RCC 7860 (cell line): ENCODE measurements at regions not wholly inside any gene's neighbourhood (a gene's known extent, or its start where the extent isn't known, plus 50 kb on each side); places are given as distances from the start of the nearest gene placed in this dataset.
"Not testable (repeated sequence)": the region's sequence is repeated elsewhere in the genome, so short reads cannot be mapped to it uniquely, and the experiment has no call there.

Experiments used
- DNase-seq: peaks from one replicate; pipeline ENCODE4 v3.0.0-alpha.2; 2015; ENCODE audit warnings: low spot score
- FAIRE-seq: peaks from 2 replicates; lab custom pipeline; 2012; peaks lifted over from hg19 to GRCh38; lab: Jason Lieb, UNC

DNA sequence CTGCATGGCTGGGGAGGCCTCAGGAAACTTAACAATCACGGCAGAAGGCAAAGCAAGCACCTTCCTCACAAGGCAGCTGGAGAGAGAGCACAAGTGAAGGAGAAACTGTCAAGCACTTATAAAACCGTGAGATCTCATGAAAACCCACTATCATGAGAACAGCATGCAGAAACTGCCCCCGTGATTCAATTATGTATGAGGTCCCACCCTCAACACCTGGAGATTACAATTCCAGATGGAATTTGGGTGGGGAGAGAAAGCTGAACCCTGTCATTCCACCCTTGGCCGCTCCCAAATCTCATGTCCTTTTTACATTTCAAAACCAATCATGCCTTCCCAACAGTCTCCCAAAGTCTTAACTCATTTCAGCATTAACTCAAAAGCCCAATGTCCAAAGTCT is 107.2 kb upstream of the ECI2 start:
- no peak for DNase-seq
- FAIRE-seq, result no peak

DNA sequence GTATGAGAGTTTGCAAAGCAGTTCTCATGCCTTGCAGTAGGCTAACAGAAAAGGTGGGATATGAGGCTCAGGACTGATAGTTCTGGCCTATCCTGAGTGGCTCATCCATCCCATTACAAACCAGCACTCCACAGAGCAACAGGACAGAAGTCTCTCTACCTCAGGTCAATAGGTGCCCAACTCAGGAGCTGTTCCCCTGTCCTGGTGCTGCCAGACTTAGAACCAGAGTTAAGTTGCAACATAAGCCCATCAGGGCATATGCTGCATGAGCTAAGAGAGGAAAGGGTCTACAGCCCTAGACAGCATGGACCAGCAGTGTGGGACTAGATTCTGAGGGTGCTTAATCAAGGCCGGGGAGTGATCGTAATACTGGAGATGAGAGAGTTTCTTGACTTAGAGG is 104.8 kb upstream of the ECI2 start:
- no peak for DNase-seq
- FAIRE-seq, result no peak

DNA sequence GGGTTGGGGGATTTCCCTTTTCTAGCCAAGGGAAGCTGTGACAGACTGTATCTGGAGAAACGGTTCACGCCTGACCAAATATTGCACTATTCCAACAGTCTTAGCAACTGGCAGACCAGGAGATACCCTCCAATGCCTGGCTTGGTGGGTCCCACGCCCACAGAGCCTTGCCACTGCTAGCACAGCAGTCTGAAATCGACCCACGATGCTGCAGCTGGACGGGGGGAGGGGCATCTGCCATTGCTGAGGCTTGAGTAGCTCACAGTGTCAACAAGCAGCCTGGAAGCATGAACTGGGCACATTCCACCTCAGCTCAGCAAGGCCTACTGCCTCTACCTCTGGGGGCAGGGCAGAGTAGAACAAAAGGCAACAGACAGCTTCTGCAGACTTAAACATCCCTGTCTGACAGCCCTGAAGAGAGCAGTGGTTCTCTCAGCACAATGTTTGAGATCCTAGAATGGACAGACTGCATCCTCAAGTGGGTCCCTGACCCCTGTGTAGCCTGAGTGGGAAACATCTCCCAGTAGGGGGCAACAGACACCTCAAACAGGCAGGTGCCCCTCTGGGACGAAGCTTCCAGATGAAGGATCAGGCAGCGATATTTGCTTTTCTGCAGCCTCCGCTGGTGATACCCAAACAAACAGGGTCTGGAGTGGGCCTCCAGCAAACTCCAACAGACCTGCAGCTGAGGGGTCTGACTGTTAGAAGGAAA is 89.9 kb upstream of the ECI2 start:
- DNase-seq (no peak), FAIRE-seq (no peak)

DNA sequence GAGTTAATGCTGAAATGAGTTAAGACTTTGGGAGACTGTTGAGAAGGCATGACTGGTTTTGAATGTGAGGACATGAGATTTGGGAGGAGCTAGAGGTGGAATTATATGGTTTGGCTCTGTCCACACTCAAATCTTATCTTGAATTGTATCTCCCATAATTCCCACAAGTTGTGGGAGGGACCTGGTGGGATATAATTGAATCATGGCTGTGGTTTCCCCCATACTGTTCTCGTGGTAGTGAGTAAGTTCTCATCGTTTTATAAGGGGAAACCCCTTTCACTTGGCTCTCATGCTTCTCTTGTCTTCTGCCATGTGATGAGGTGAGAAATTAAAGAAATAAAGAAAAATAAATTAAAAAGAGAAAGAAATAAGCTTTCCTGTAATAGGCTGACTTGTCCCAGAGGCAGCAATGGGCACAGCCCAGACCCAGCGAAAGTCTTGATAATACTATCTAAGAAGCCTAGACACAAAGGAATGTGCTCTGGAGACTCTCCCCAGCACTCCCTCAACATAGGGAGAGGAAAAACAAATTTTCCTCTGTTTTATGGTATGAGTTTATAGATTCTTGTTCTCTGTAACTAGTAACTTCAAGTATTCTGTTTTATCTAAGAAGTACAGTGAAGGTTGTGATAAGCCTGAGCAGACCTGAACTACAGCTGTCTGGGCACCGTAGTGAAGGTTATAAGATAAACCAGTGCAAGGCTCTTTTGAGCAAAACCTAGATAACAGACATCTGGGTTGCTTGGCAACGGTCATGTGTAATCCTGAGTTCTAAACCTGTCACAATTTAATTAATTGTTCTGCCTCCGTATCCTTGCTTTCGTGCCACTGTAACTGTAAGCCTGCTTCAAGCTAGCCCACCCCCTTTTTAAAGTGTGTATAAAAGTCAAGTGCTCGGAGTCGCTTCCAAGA is 88.9 kb upstream of the ECI2 start:
- peak; percentile 66 for FAIRE-seq
- DNase-seq, result peak; percentile 53

DNA sequence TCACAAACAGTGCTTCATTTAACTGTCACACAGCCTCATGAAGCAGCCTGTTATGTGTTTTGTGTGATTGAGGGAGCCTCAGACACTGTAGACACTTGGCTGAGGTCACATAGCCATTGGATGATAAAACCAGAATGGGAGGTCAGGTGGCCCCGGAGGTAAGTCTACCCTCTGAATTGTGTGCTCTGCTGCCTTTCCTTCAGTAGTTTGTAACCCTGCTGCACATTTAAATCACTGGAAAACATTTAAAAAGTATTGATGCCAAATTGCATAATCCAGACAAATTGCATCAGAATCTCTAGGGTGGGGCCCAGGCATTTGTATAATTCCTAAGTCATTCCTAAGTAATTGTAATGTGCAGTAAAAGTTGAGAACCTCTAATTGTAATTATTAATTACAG is 85.2 kb upstream of the ECI2 start:
- no peak for FAIRE-seq

DNA sequence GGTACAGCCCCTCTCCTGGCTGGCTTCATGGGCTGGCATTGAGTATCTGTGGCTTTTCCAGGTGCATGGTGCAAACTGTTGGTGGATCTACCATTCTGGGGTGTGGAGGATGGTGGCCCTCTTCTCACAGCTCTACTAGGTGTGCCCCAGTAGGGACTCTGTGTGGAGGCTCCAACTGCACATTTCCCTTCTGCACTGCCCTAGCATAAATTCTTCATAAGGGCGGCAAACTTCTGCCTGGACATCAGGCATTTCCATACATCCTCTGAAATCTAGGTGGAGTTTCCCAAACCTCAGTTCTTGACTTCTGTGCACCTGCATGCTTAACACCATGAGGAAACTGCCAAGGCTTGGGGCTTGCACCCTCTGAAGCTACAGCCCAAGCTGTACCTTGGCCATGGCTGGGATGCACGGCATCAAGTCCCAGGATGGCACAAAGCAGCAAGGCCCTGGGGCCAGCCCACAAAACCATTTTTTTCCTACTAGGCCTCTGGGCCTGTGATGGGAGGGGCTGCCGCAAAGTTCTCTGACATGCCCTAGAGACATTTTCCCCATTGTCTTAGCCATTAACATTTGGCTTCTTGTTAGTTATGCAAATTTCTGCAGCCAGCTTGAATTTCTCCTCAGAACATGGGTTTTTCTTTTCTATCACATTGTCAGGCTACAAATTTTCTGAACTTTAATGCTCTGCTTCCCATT is 83.4 kb upstream of the ECI2 start:
- not testable (repeated sequence) for DNase-seq, FAIRE-seq

More for the DNA sequence above, 85.2 kb upstream of the ECI2 start:
- DNase-seq, result no peak

DNA sequence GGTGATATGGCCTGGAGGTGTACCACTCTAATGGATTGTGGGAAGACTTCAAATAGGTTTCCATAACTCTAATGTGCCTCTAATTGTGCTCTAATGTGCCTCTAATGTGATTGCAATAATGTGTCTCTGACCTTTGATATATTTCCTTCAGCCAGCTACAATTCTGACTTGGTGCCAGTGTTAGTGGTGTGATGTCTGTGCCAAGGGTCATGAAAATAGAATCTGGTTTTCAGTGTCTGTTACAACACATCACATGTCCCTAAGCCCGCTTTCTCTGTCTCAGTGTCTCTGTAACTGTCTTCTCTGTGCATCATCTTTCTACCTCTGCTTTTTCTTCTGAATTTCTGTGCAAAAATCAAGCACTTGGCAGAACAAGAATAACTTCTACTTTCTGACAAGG is 77.2 kb upstream of the ECI2 start:
- FAIRE-seq, result no peak
- no peak for DNase-seq

DNA sequence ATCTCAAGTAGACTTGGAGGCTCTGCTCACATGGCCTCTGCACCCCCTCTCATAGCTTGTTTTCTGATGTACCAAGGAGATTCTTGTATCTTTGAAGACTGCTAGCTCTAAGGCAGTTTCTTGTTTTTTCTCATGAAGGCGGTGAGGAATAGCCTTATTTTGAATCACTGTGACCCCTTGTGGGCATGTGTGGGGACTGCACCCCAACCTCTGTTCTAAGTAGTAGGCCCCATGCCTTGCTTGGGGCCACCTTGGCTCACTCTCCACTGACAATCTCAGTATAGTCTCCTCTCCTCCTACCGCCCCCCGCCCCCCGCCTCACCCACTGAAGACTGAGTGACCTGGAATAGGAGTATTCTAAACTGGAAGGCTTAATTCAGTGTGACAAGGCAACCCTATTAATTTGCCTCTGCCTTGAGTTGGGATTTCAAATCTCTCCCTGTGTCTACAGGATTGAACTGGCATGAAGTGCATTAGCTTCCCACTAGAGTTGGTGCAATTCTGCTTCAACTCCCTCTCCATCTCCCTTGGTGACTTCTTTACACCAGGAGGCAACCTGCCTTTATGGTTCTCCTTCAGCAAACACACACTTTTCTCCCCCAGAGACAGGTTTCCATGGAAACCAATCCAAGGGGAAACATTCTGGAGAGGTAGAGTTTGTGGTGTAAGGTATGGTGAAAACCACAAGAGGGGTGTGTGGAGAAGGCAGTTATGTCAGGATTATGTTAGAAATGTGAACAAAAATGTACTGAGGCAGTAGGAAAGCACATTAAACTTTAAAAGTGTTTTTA is 75.4 kb upstream of the ECI2 start:
- DNase-seq, result no peak

DNA sequence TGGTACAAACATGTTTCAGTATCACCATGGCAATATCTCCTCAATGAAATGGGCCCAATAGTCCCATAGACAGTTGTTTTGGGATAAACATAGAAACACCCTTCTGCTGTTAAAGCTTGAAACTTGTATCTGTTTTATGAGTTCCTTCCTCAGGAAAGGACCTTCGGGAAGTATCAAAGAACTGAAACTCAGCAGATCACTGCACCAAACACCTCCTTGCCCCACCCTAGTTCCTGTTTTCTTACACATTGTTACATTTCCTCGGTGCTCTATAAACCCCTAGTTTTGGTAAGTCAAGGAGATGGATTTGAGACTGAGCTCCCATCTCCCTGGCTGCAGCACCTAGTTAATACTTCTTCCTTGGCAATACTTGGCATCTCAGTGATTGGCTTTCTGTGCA is 73.8 kb upstream of the ECI2 start:
- no peak for DNase-seq
- FAIRE-seq, result no peak

More for the DNA sequence above, 75.4 kb upstream of the ECI2 start:
- FAIRE-seq, result no peak

DNA sequence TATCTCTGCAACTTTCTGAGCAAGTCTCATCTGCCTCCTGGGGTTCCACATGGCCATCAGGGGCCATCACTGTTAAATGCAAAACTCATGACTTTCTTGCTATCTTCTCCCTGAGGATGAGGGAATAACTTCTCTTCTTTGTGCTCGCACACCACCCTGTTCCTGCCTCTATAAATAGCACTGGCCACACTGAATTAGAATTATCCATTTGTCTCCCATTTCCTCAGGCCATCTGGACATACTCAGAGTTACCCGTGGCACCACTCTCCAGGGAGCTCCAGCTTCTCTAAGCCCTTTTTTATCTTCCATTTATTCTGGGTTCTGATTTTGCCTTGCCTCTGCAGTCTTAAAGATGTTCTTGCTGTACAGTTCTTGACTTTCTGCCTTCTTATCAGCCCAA is 72.8 kb upstream of the ECI2 start:
- FAIRE-seq (no peak), DNase-seq (no peak)

DNA sequence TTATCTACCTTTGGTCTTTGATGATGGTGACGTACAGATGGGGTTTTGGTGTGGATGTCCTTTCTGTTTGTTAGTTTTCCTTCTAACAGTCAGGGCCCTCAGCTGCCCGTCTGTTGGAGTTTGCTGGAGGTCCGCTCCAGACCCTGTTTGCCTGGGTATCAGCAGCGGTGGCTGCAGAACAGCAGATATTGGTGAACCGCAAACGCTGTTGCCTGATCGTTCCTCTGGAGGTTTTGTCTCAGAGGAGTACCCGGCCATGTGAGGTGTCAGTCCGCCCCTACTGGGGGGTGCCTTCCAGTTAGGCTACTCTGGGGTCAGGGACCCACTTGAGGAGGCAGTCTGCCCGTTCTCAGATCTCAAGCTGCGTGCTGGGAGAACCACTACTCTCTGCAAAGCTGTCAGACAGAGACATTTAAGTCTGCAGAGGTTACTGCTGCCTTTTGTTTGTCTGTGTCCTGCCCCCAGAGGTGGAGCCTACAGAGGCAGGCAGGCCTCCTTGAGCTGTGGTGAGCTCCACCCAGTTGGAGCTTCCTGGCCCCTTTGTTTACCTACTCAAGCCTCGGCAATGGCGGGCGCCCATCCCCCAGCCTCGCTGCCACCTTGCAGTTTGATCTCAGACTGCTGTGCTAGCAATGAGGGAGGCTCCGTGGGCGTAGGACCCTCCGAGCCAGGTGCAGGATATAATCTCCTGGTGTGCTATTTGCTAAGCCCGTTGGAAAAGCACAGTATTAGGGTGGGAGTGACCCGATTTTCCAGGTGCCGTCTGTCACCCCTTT is 68.5 kb upstream of the ECI2 start:
- not testable (repeated sequence) for FAIRE-seq, DNase-seq

DNA sequence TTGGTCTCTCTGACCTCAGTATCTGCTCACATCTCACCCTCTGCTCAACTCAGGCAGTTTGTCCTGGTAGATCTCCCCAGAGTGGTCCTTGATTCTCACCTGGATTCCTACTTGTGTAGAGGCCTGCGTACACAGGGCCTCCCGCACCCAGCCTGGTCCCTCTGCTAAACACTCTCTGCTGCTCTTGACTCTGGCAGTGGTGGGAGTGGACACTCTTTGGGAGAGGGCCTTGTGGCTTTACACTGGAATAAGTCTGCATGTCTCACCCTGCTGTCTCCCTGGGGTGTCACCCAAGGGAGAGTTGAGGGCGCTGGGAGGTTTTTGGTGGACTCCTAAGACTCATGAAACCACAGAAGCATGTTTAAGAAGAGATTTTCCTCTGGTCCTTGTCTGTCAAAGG is 57.3 kb upstream of the ECI2 start:
- FAIRE-seq (no peak), DNase-seq (no peak)

DNA sequence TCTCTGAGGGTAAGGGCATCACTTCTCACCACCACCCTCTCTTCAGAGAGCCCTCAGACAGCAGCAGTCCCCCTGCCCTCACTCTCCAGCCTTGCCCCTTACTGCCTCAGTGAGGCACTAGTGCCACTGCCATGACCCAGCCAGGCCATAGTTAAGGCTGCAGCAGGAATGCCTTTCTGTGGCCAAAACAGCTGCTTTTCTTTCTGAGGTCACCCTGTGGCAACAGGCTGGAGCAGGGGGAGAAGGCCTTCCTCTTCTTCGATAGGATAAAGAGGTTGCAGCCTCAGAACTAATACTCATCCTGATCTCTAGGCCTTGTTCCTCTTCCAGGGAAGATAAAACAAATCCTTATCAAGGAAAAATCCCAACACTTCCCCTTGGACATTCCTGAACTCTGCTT is 56.8 kb upstream of the ECI2 start:
- DNase-seq (no peak), FAIRE-seq (no peak)

DNA sequence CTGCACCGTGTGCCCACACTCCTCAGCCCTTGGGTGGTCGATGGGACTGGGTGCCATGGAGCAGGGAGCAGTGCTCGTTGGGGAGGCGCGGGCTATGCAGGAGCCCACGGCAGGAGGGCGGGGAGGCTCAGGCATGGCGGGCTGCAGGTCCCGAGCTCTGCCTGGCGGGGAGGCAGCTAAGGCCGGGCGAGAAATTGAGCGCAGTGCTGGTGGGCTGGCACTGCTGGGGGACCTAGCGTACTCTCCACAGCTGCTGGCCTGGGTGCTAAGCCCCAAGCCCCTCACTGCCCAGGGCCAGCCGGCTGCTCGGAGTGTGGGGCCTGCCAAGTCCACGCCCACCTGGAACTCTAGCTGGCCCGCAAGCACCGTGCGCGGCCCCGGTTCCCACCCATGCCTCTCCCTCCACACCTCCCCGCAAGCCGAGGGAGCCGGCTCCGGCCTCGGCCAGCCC is 55.9 kb upstream of the ECI2 start:
- no peak for FAIRE-seq
- no peak for DNase-seq

DNA sequence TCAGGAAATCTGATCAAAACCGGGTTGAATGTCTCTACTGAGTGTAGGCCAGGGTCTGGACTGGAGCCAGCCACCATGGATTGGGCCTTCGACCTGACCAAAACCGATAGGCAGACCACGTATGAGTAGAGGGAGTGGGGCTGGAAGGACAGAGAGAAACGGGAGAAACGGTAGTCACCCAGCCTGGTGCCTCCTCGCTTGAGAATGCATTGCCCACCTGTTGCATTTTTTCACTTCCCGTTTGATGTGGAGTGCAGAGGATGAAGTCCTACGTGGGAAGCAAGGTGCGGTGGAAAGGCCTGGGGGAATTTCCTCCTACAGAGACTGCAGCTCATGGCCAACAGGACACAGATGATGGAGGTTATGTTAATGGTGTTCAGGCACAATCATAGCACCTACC is 53.9 kb upstream of the ECI2 start:
- FAIRE-seq, result no peak
- no peak for DNase-seq

DNA sequence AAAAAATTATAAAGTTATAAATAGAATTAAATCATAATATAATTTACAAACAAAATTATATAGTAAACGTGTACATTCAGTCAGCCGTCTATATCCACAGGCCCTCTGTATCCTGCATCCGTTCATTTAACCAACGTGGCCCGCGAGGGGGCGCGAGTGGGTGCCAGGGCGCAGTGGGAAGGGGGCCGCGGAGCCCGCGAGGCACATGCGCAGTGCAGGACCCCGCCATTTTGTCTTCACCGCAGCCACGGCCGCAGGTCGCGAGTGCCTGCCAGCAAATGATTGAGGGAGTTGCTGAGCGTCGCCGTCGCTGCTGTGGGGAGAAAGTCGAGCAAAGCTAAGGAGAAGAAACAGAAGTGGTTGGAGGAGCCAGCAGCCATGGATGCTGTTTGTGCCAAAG is 53.4 kb upstream of the ECI2 start:
- FAIRE-seq (no peak), DNase-seq (no peak)

DNA sequence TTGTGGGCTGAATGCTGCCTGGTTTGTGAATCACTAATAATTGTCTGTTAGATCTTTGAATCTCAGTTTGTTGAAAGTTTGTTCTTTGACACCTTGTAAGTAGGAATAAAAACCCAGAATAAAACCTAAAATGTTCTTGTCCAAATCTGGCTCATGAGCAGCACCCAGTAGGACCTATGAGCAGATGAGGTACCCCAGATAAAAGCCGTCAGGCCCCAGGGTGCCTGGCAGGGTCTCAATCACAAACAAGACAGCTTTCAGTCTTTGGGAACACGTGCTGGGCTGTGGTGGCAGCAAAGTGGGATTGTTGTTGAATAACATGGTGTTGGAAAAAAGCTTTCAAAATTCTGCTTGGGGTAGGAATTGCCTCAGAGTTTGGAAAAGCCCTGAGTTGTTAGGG is 52.1 kb upstream of the ECI2 start:
- no peak for DNase-seq
- FAIRE-seq, result no peak

DNA sequence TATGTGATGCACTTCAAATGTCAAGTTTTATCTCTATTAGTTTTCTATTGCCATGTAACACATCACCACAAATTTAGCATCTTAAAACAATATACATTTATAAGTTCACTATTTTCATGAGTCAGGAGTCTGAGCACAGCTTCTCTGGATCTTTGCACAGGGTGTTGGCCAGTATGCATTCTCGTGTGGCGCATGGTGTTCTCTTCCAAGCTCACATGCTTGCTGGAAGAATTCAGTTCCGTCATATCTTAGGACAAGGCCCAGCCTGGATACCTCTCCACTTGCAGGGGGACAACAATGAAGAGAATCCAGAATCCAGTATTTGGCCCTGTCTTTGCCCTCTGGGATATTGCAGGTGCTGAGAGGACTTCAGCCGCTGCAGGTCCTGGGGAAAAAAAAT is 51.0 kb upstream of the ECI2 start:
- no peak for DNase-seq
- FAIRE-seq, result no peak

DNA sequence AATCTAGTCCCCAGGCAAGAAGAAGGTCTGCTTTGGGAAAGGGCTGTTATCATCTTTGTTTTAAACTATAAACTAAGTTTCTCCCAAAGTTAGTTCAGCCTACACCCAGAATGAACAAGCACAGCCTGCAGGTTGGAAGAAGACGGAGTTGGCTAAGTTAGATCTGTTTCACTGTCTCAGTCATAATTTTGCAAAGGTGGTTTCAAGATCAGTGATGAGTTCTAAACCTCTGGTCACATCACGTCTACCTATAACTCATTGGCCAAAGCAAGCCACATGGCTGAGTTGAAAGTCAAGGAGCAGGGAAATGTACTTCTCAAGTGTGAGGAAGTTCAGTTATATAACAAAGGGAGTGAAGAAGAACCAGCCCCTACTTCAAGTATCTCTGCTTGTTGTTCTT is 50.5 kb upstream of the ECI2 start:
- DNase-seq, result no peak
- FAIRE-seq, result no peak

DNA sequence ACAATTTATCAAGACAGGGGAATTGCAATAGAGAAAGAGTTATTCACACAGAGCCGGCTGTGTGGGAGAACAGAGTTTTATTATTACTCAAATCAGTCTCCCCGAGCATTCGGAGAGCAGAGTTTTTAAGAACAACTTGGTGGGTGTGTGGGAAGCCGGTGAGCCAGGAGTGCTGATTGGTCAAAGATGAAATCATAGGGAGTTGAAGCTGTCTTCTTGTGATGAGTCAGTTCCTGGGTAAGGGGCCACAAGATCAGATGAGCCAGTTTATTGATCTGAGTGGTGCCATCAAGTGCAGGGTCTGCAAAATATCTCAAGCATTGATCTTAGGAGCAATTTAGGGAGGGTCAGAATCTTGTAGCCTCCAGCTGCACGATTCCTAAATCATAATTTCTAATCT is 50.0 kb upstream of the ECI2 start:
- DNase-seq (no peak), FAIRE-seq (no peak)
